K562 (cell line): ENCODE measurements at regions not wholly inside any gene's neighbourhood (a gene's known extent, or its start where the extent isn't known, plus 50 kb on each side); places are given as distances from the start of the nearest gene placed in this dataset.

Experiments
- ATAC-seq: fragments of 200-7000 bp; cut with Tn5 transposase; 3 replicates; pipeline ENCODE4 v1.9.1; 2020; ENCODE audit warnings: moderate library complexity
- BruUV-seq: library from RNA; stranded (reverse); fragments of 400-500 nt; replicated peaks from 2 replicates; lab custom pipeline; 2021; lab: Mats Ljungman, UMichigan
- CTCF ChIA-PET: fragments of 300-600 bp; formaldehyde crosslinking; extraction: SDS; loops from one replicate; lab custom pipeline; 2021; ENCODE audit warnings: low intra/inter-chr PET ratio; lab: Yijun Ruan, JAX
- POLR2A ChIA-PET: fragments of 300-600, 350-650 bp; sonication (Branson Sonifier 250); formaldehyde crosslinking; extraction: SDS; loops from one replicate; lab custom pipeline; 2021; ENCODE audit warnings: antibody characterized with exemption, inconsistent platforms; lab: Yijun Ruan, JAX
- DNase-seq, 4 experiments: peaks; one replicate each; pipeline versions ENCODE4 v3.0.0 to v3.0.0-alpha.2; 2011 to 2018; ENCODE audit warnings: low spot score in 3 of 4, mixed read lengths in 3 of 4; ENCODE audit errors: extremely low read depth in 1 of 4
- FAIRE-seq: peaks from 2 replicates; lab custom pipeline; 2011; peaks lifted over from hg19 to GRCh38; lab: Jason Lieb, UNC
- H2AFZ ChIP-seq: 2 replicates; pipeline ENCODE4 v1.6.0; 2011; ENCODE audit warnings: low read depth, low read length, control low read depth, inconsistent platforms
- H3K27ac ChIP-seq: fragments of 200-600 bp; 3 replicates; pipeline ENCODE4 v1.8.0; 2011; ENCODE audit warnings: low read depth, mild to moderate bottlenecking, control low read depth, inconsistent platforms, low read length, moderate library complexity, mixed read lengths; ENCODE audit errors: extremely low read depth
- H3K27me3 ChIP-seq, 2 experiments: fragments of 300-600 bp in 1 of 2; 2 replicates in 1 of 2; 3 replicates in 1 of 2; pipeline versions ENCODE4 v1.6.0 to v1.8.0; 2011; ENCODE audit warnings: inconsistent platforms in 2 of 2, low read length in 2 of 2, mild to moderate bottlenecking in 1 of 2, mixed read lengths in 1 of 2, moderate library complexity in 1 of 2; ENCODE audit not compliant: control insufficient read depth in 2 of 2, insufficient read depth in 2 of 2
- H3K36me3 ChIP-seq: fragments of 300-600 bp; 3 replicates; pipeline ENCODE4 v1.8.0; 2011; ENCODE audit warnings: mild to moderate bottlenecking, low read length, inconsistent platforms; ENCODE audit not compliant: control insufficient read depth, insufficient read depth
- H3K4me1 ChIP-seq, 2 experiments: fragments of 200-600 bp in 1 of 2; replicated peaks in 1 of 2; 2 replicates in 1 of 2; 3 replicates in 1 of 2; pipeline versions ENCODE4 v1.5.1 to v1.8.0; 2011; ENCODE audit warnings: inconsistent platforms in 2 of 2, low read length in 2 of 2, mild to moderate bottlenecking in 1 of 2, mixed read lengths in 1 of 2, moderate library complexity in 1 of 2; ENCODE audit not compliant: control insufficient read depth in 2 of 2, insufficient read depth in 2 of 2
- H3K4me2 ChIP-seq: 2 replicates; pipeline ENCODE4 v1.6.1; 2011; ENCODE audit warnings: low read length, control low read depth, inconsistent platforms, mixed read lengths; ENCODE audit not compliant: insufficient read depth
- H3K4me3 ChIP-seq: fragments of 200-600 bp; sonication (generic), shearing (Covaris generic); 2 replicates; pipeline ENCODE4 v1.5.1; 2016; ENCODE audit warnings: control low read depth, inconsistent platforms
- H3K79me2 ChIP-seq: fragments of 200-600 bp; 3 replicates; pipeline ENCODE4 v1.8.0; 2011; ENCODE audit warnings: low read length, inconsistent platforms; ENCODE audit not compliant: control insufficient read depth, insufficient read depth
- H3K9ac ChIP-seq, 2 experiments: 2 replicates each; pipeline versions ENCODE4 v1.6.0 to v1.6.1; 2011; ENCODE audit warnings: low read depth in 2 of 2, low read length in 2 of 2, control low read depth in 1 of 2, inconsistent platforms in 1 of 2, mild to moderate bottlenecking in 1 of 2, mixed read lengths in 1 of 2; ENCODE audit not compliant: insufficient read depth in 1 of 2
- H3K9me1 ChIP-seq: one replicate; pipeline ENCODE4 v1.6.0; 2011; ENCODE audit warnings: inconsistent platforms, mild to moderate bottlenecking, low read length, moderate library complexity; ENCODE audit not compliant: control insufficient read depth, insufficient read depth
- H3K9me3 ChIP-seq: replicated peaks from 2 replicates; pipeline ENCODE4 v1.5.1; 2011; ENCODE audit warnings: low read depth, low read length, inconsistent platforms; ENCODE audit not compliant: control insufficient read depth, insufficient read depth
- H4K20me1 ChIP-seq: replicated peaks from 2 replicates; pipeline ENCODE4 v1.6.1; 2011; ENCODE audit warnings: low read length, inconsistent platforms, mixed read lengths; ENCODE audit not compliant: control insufficient read depth, insufficient read depth
- FOXM1 ChIP-seq, 2 experiments: fragments of 450-650 bp in 1 of 2; sonication (generic) in 1 of 2; formaldehyde crosslinking in 1 of 2; IDR thresholded peaks; 2 replicates each; pipeline versions ENCODE4 v1.6.1 to v1.9.0; 2017 to 2022; ENCODE audit warnings: low read depth in 2 of 2, mild to moderate bottlenecking in 2 of 2, missing genetic modification reagents in 1 of 2, moderate library complexity in 1 of 2
- HNRNPUL1 ChIP-seq: fragments of 200-400 bp; formaldehyde crosslinking; IDR thresholded peaks from 2 replicates; pipeline ENCODE4 v1.6.1; 2017; ENCODE audit warnings: low read length
- KLF10 ChIP-seq: fragments of 250-450 bp; sonication (Bioruptor Pico); IDR thresholded peaks from 2 replicates; pipeline ENCODE4 v1.6.1; 2021; ENCODE audit warnings: matching md5 sums
- REST ChIP-seq, 2 experiments: fragments of 450-650 bp; formaldehyde crosslinking in 1 of 2; IDR thresholded peaks; 2 replicates each; pipeline versions ENCODE4 v1.4.0 to v1.6.1; 2014 to 2020; ENCODE audit warnings: mild to moderate bottlenecking in 2 of 2, borderline replicate concordance in 1 of 2, low read depth in 1 of 2
- SMAD1 ChIP-seq: fragments of 150-350 bp; IDR thresholded peaks from 2 replicates; pipeline ENCODE4 v1.6.1; 2014; ENCODE audit warnings: low read length, low read depth; ENCODE audit not compliant: partially characterized antibody
- TEAD1 ChIP-seq, 2 experiments: fragments of 450-650 bp in 1 of 2; sonication (generic) in 1 of 2; formaldehyde crosslinking; IDR thresholded peaks; 2 replicates each; pipeline versions ENCODE4 v1.4.0 to v1.8.0; 2020 to 2022; ENCODE audit warnings: mild to moderate bottlenecking in 2 of 2, missing genetic modification reagents in 1 of 2
- ZC3H11A ChIP-seq: IDR thresholded peaks from 2 replicates; pipeline ENCODE4 v1.6.1; 2012; ENCODE audit warnings: low read depth, low read length, improper control_type of control experiment
- ZNF24 ChIP-seq: fragments of 450-650 bp; IDR thresholded peaks from 2 replicates; pipeline ENCODE4 v1.6.1; 2016
- ZNF655 ChIP-seq: fragments of 250-450 bp; sonication (Bioruptor Pico); IDR thresholded peaks from 2 replicates; pipeline ENCODE4 v1.5.0; 2021
- WGBS: fragments of 100-300 bp; shearing (Covaris generic); methylation state at CpG from one replicate; pipeline ENCODE4 v1.1.6; 2016; ENCODE audit warnings: low coverage, mixed read lengths; ENCODE audit not compliant: insufficient coverage; ENCODE audit errors: missing lambda C conversion rate; 5-methylcytosine and 5-hydroxymethylcytosine counted together
- in situ Hi-C: fragments of 300-500 bp; cut with MboI; formaldehyde crosslinking; loops from 4 replicates; pipeline ENCODE4 v1.15.0; 2018; ENCODE audit warnings: inconsistent platforms, mixed read lengths
- intact Hi-C: fragments of 100-400 bp; cut with micrococcal nuclease; formaldehyde crosslinking; loops from 2 replicates; pipeline ENCODE4 v1.14.2; 2022

GRCh38 chr4:121238461-121238860 is 74.3 kb upstream of the TNIP3 start:
- no TSS peak for BruUV-seq
- H3K27me3 ChIP-seq, result no peaks in the 10 kb centered on the region
- no peaks in the 10 kb centered on the region for H3K9me3 ChIP-seq
- ATAC-seq (no peak), DNase-seq (no peak)
- H3K4me2 ChIP-seq, result no peak overlapping the region
- H3K4me3 ChIP-seq, result no peak overlapping the region
- no peaks in the 10 kb centered on the region for H3K36me3 ChIP-seq
- no peak overlapping the region for H3K27ac ChIP-seq
- intact Hi-C loops, result no loop called here
- POLR2A ChIA-PET, result no interaction called here
- WGBS, result 2% methylated on average over 26 of the region's 26 CpGs
- TF ChIP-seq FOXM1 (IDR thresholded peaks at IDR 0.05; ENCODE audit: low read depth) (no peak), FOXM1 (CRISPR knock-in tag; IDR thresholded peaks at IDR 0.05; ENCODE audit: low read depth) (no peak), SMAD1 (no peak), ZC3H11A (no peak), ZNF24 (no peak), KLF10 (CRISPR knock-in tag) (no peak), HNRNPUL1 (no peak), ZNF655 (CRISPR knock-in tag) (no peak), REST (IDR thresholded peaks at IDR 0.05; ENCODE audit: borderline replicate concordance) (no peak), REST (CRISPR knock-in tag; IDR thresholded peaks at IDR 0.05; ENCODE audit: low read depth) (no peak), TEAD1 (CRISPR knock-in tag; IDR thresholded peaks at IDR 0.05) (no peak)
- TF ChIP-seq, all 486 proteins: peak for 0
- CTCF ChIA-PET, result no interaction called here
- no peaks in the 10 kb centered on the region for H4K20me1 ChIP-seq
- in situ Hi-C loops, result no loop called here
- no peak overlapping the region for H2AFZ ChIP-seq
- no peak overlapping the region for H3K9ac ChIP-seq
- no peak for FAIRE-seq
- H3K9me1 ChIP-seq, result no peaks in the 10 kb centered on the region
- no peaks in the 10 kb centered on the region for H3K79me2 ChIP-seq
- no peaks in the 10 kb centered on the region for H3K4me1 ChIP-seq
